Mesenchymal stem cell (in vitro differentiated cells and primary cell): ENCODE measurements at regions not wholly inside any gene's neighbourhood (a gene's known extent, or its start where the extent isn't known, plus 50 kb on each side); places are given as distances from the start of the nearest gene placed in this dataset.

Source experiments
- DNase-seq: peaks from one replicate; pipeline ENCODE4 v3.0.0-alpha.2; 2013
- H2AFZ ChIP-seq: one replicate; pipeline ENCODE4 v1.6.1; 2013; ENCODE audit warnings: low read depth, mild to moderate bottlenecking, control low read depth, inconsistent platforms, low read length, moderate library complexity
- H2AK5ac ChIP-seq: 2 replicates; pipeline ENCODE4 v1.6.1; 2013; ENCODE audit warnings: low read length, moderate library complexity, mild to moderate bottlenecking, inconsistent platforms; ENCODE audit not compliant: severe bottlenecking
- H2BK120ac ChIP-seq: one replicate; pipeline ENCODE4 v1.6.1; 2013; ENCODE audit warnings: low read depth, mild to moderate bottlenecking, inconsistent platforms, low read length, moderate library complexity
- H2BK12ac ChIP-seq, 2 experiments: one replicate each; pipeline ENCODE4 v1.6.1; 2013; ENCODE audit warnings: inconsistent platforms in 2 of 2, low read length in 2 of 2, mild to moderate bottlenecking in 2 of 2, moderate library complexity in 2 of 2, control low read depth in 1 of 2
- H2BK15ac ChIP-seq: one replicate; pipeline ENCODE4 v1.6.1; 2013; ENCODE audit warnings: mild to moderate bottlenecking, low read depth, inconsistent platforms; ENCODE audit not compliant: poor library complexity, severe bottlenecking
- H2BK5ac ChIP-seq: 2 replicates; pipeline ENCODE4 v1.6.1; 2013; ENCODE audit warnings: low read depth, mild to moderate bottlenecking, low read length, control low read depth, inconsistent platforms; ENCODE audit not compliant: poor library complexity, severe bottlenecking
- H3K14ac ChIP-seq, 2 experiments: one replicate each; pipeline ENCODE4 v1.6.1; 2013; ENCODE audit warnings: inconsistent platforms in 2 of 2, low read length in 2 of 2, control low read depth in 1 of 2, mild to moderate bottlenecking in 1 of 2, moderate library complexity in 1 of 2
- H3K18ac ChIP-seq, 2 experiments: one replicate each; pipeline ENCODE4 v1.6.1; 2013; ENCODE audit warnings: inconsistent platforms in 2 of 2, low read length in 2 of 2, control low read depth in 1 of 2, low read depth in 1 of 2, mild to moderate bottlenecking in 1 of 2
- H3K23ac ChIP-seq, 2 experiments: one replicate each; pipeline ENCODE4 v1.6.1; 2013; ENCODE audit warnings: inconsistent platforms in 2 of 2, low read length in 2 of 2, mild to moderate bottlenecking in 2 of 2, moderate library complexity in 2 of 2, control low read depth in 1 of 2
- H3K27ac ChIP-seq: 2 replicates; pipeline ENCODE4 v1.5.1; 2013; ENCODE audit warnings: mild to moderate bottlenecking, moderate library complexity, low read length, control low read depth, inconsistent platforms; ENCODE audit not compliant: poor library complexity, severe bottlenecking
- H3K27me3 ChIP-seq, 2 experiments: 2 replicates each; pipeline versions ENCODE4 v1.6.1 to v1.7.0; 2013; ENCODE audit warnings: low read length in 2 of 2, mild to moderate bottlenecking in 2 of 2, moderate library complexity in 2 of 2, control low read depth in 1 of 2, inconsistent platforms in 1 of 2; ENCODE audit not compliant: control insufficient read depth in 1 of 2, insufficient read depth in 1 of 2
- H3K36me3 ChIP-seq, 2 experiments: 2 replicates each; pipeline versions ENCODE4 v1.6.1 to v1.7.0; 2013; ENCODE audit warnings: low read length in 2 of 2, control low read depth in 1 of 2, inconsistent platforms in 1 of 2, low read depth in 1 of 2, mild to moderate bottlenecking in 1 of 2; ENCODE audit not compliant: insufficient read depth in 2 of 2, control insufficient read depth in 1 of 2
- H3K4ac ChIP-seq, 2 experiments: one replicate each; pipeline ENCODE4 v1.6.1; 2013; ENCODE audit warnings: inconsistent platforms in 2 of 2, low read length in 2 of 2, mild to moderate bottlenecking in 2 of 2, moderate library complexity in 2 of 2, control low read depth in 1 of 2, low read depth in 1 of 2
- H3K4me1 ChIP-seq: 2 replicates; pipeline ENCODE4 v1.6.1; 2013; ENCODE audit warnings: low read depth, low read length, control low read depth; ENCODE audit not compliant: control insufficient read depth, insufficient read depth
- H3K4me2 ChIP-seq: 2 replicates; pipeline ENCODE4 v1.6.1; 2013; ENCODE audit warnings: low read length, mild to moderate bottlenecking, inconsistent platforms; ENCODE audit not compliant: poor library complexity, severe bottlenecking
- H3K4me3 ChIP-seq, 2 experiments: 2 replicates each; pipeline versions ENCODE4 v1.5.1 to v1.7.0; 2013; ENCODE audit warnings: low read length in 2 of 2, mild to moderate bottlenecking in 2 of 2, control low read depth in 1 of 2, low read depth in 1 of 2; ENCODE audit not compliant: insufficient read depth in 1 of 2
- H3K79me1 ChIP-seq: replicated peaks from 2 replicates; pipeline ENCODE4 v1.6.1; 2013; ENCODE audit warnings: mild to moderate bottlenecking, control low read depth, low read length, inconsistent platforms; ENCODE audit not compliant: poor library complexity, severe bottlenecking
- H3K9ac ChIP-seq: 2 replicates; pipeline ENCODE4 v1.7.0; 2013; ENCODE audit warnings: mild to moderate bottlenecking, low read length, moderate library complexity
- H3K9me3 ChIP-seq: 2 replicates; pipeline ENCODE4 v1.7.0; 2013; ENCODE audit warnings: mild to moderate bottlenecking, low read length; ENCODE audit not compliant: control insufficient read depth
- H4K8ac ChIP-seq: one replicate; pipeline ENCODE4 v1.6.1; 2013; ENCODE audit warnings: inconsistent platforms, mild to moderate bottlenecking, low read length, moderate library complexity
- H4K91ac ChIP-seq: one replicate; pipeline ENCODE4 v1.6.1; 2013; ENCODE audit warnings: mild to moderate bottlenecking, low read length, inconsistent platforms
- WGBS: methylation state at CpG from one replicate; pipeline ENCODE4 v1.1.7; 2013; ENCODE audit warnings: mixed read lengths; 5-methylcytosine and 5-hydroxymethylcytosine counted together

DNA sequence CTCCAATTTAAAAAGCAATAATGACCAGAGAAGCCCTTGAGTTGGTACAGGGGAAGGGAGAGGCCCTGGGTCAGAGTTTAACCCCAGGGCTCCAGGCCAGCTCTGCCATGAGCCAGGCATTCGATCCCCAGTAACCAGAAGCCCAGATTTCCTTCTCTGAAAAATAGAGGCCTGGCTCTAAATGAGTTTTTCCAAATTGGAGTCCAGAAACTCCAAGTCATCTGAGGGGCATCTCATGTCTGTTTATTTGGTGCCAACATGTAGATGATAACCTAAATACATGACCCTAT lies 381.9 kb downstream of the CTTN start:
- Histone ChIP-seq H3K4ac (no peak overlapping the region), H3K4me1 (peaks cover 4% of the 10 kb centered on the region), H2BK15ac (no peak overlapping the region), H3K4me2 (no peak overlapping the region), H3K4me3 (no peak overlapping the region), H3K79me1 (no peaks in the 10 kb centered on the region), H3K9ac (no peak overlapping the region), H2AK5ac (no peak overlapping the region), H3K27me3 (no peaks in the 10 kb centered on the region), H3K27ac (no peak overlapping the region), H3K18ac (no peak overlapping the region), H3K9me3 (no peaks in the 10 kb centered on the region), H2BK120ac (no peak overlapping the region), H2AFZ (no peak overlapping the region), H3K14ac (no peak overlapping the region), H3K23ac (no peak overlapping the region), H2BK5ac (no peak overlapping the region), H3K36me3 (no peaks in the 10 kb centered on the region), H4K8ac (no peak overlapping the region), H4K91ac (no peak overlapping the region), H2BK12ac (no peak overlapping the region)
- no peak for DNase-seq
- WGBS = 82% methylated on average over 1 of the region's 1 CpG

- Histone ChIP-seq H2BK120ac (no peak overlapping the region), H3K14ac (no peak overlapping the region), H2AK5ac (no peak overlapping the region), H3K36me3 (peaks cover 0 to 2% of the 10 kb centered on the region in 2 experiments), H3K4me1 (peaks cover 7% of the 10 kb centered on the region), H3K4ac (no peak overlapping the region), H2BK5ac (no peak overlapping the region), H3K79me1 (peaks cover 2% of the 10 kb centered on the region), H2BK12ac (no peak overlapping the region), H2AFZ (no peak overlapping the region), H3K27ac (no peak overlapping the region), H3K18ac (no peak overlapping the region), H3K4me2 (no peak overlapping the region), H3K27me3 (no peaks in the 10 kb centered on the region), H3K9ac (no peak overlapping the region), H3K9me3 (no peaks in the 10 kb centered on the region), H2BK15ac (no peak overlapping the region), H4K8ac (no peak overlapping the region), H3K23ac (no peak overlapping the region), H4K91ac (no peak overlapping the region), H3K4me3 (no peak overlapping the region)
- 75% methylated on average over 16 of the region's 16 CpGs for WGBS
- DNase-seq = no peak
These were observed 384.1 kb downstream of the CTTN start for GRCh38 chr11:70782401-70782913.

GRCh38 chr11:70783356-70783755 lies 385.0 kb downstream of the CTTN start:
- Histone ChIP-seq H3K4me3 (no peak overlapping the region), H3K4me2 (no peak overlapping the region), H2BK120ac (no peak overlapping the region), H2BK15ac (no peak overlapping the region), H3K27me3 (no peaks in the 10 kb centered on the region), H2AK5ac (no peak overlapping the region), H3K9me3 (no peaks in the 10 kb centered on the region), H3K79me1 (peaks cover 2% of the 10 kb centered on the region), H4K8ac (no peak overlapping the region), H3K36me3 (peaks cover 0 to 2% of the 10 kb centered on the region in 2 experiments), H3K9ac (no peak overlapping the region), H3K27ac (no peak overlapping the region), H2AFZ (no peak overlapping the region), H3K14ac (no peak overlapping the region), H2BK5ac (no peak overlapping the region), H3K23ac (no peak overlapping the region), H3K4me1 (peaks cover 14% of the 10 kb centered on the region), H3K4ac (no peak overlapping the region), H4K91ac (no peak overlapping the region), H3K18ac (no peak overlapping the region), H2BK12ac (no peak overlapping the region)
- 76% methylated on average over 10 of the region's 11 CpGs for WGBS
- no peak for DNase-seq

DNA sequence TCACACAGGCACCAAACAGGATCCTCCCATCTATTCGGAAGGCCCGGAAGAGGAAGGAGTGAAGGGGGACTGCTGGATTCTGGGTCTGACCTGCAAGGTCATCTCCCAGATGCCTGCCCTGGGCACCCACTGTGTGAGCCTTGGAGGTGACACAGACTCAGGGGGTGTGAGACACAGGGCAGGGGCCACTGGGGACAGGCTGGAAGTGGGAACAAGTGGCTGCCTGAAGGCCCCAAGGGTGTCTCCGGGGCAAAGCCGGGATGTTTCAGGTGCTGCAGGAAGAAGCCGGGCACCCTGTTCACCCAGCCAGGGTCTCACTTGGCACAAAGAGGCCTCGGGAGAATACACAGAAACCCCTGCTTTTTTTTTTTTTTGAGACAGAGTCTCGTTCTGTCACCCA lies 385.5 kb downstream of the CTTN start:
- Histone ChIP-seq H3K79me1 (peaks cover 2% of the 10 kb centered on the region), H3K14ac (no peak overlapping the region), H3K4ac (no peak overlapping the region), H3K27me3 (no peaks in the 10 kb centered on the region), H4K8ac (no peak overlapping the region), H3K4me2 (no peak overlapping the region), H3K9me3 (no peaks in the 10 kb centered on the region), H3K36me3 (peaks cover 0 to 2% of the 10 kb centered on the region in 2 experiments), H3K9ac (no peak overlapping the region), H2BK5ac (no peak overlapping the region), H3K18ac (no peak overlapping the region), H3K27ac (no peak overlapping the region), H4K91ac (no peak overlapping the region), H3K4me3 (no peak overlapping the region), H2AFZ (no peak overlapping the region), H2BK120ac (no peak overlapping the region), H2AK5ac (no peak overlapping the region), H3K23ac (no peak overlapping the region), H2BK15ac (no peak overlapping the region), H3K4me1 (peaks cover 18% of the 10 kb centered on the region), H2BK12ac (no peak overlapping the region)
- no peak for DNase-seq
- WGBS = 92% methylated on average over 7 of the region's 7 CpGs
